Fibroblast of lung (primary cell): ENCODE measurements at regions not wholly inside any gene's neighbourhood (a gene's known extent, or its start where the extent isn't known, plus 50 kb on each side); places are given as distances from the start of the nearest gene placed in this dataset.

ENCODE experiments used
- DNase-seq, 2 donors: peaks; one replicate each; pipeline versions ENCODE4 v3.0.0 to v3.0.0-alpha.2; 2010; ENCODE audit warnings: low read depth in 2 of 2
- H2AFZ ChIP-seq: 2 replicates; pipeline ENCODE4 v1.5.1; 2012; ENCODE audit warnings: low read length, control low read depth, inconsistent platforms
- H3K27ac ChIP-seq: 2 replicates; pipeline ENCODE4 v1.5.1; 2011; ENCODE audit warnings: low read length, control low read depth; ENCODE audit not compliant: insufficient read depth
- H3K27me3 ChIP-seq: 2 replicates; pipeline ENCODE4 v1.5.1; 2011; ENCODE audit warnings: mild to moderate bottlenecking, low read length; ENCODE audit not compliant: control insufficient read depth, insufficient read depth
- H3K36me3 ChIP-seq: 2 replicates; pipeline ENCODE4 v1.5.1; 2011; ENCODE audit warnings: low read length; ENCODE audit not compliant: control insufficient read depth, insufficient read depth
- H3K4me1 ChIP-seq: 2 replicates; pipeline ENCODE4 v1.5.1; 2011; ENCODE audit warnings: low read length; ENCODE audit not compliant: control insufficient read depth, insufficient read depth; ENCODE audit errors: extremely low read depth
- H3K4me2 ChIP-seq: 2 replicates; pipeline ENCODE4 v1.5.1; 2011; ENCODE audit warnings: low read length, control low read depth; ENCODE audit not compliant: insufficient read depth; ENCODE audit errors: extremely low read depth
- H3K4me3 ChIP-seq, 4 experiments: fragments of 200-600 bp in 1 of 4; sonication (generic) in 1 of 4; replicated peaks in 1 of 4; 2 replicates each; pipeline ENCODE4 v1.5.1; 2011 to 2016; ENCODE audit warnings: low read length in 4 of 4, low read depth in 3 of 4, mild to moderate bottlenecking in 3 of 4, control low read depth in 2 of 4, inconsistent platforms in 1 of 4, mixed read lengths in 1 of 4; ENCODE audit not compliant: insufficient read depth in 1 of 4; ENCODE audit errors: control extremely low read depth in 1 of 4
- H3K79me2 ChIP-seq: 2 replicates; pipeline ENCODE4 v1.5.1; 2012; ENCODE audit warnings: mild to moderate bottlenecking, low read length, inconsistent platforms; ENCODE audit not compliant: control insufficient read depth, insufficient read depth
- H3K9ac ChIP-seq: 2 replicates; pipeline ENCODE4 v1.5.1; 2011; ENCODE audit warnings: mild to moderate bottlenecking, low read length, control low read depth; ENCODE audit not compliant: insufficient read depth
- H3K9me3 ChIP-seq: 2 replicates; pipeline ENCODE4 v1.5.1; 2012; ENCODE audit warnings: low read depth, low read length; ENCODE audit not compliant: control insufficient read depth, insufficient read depth
- H4K20me1 ChIP-seq: 2 replicates; pipeline ENCODE4 v1.5.1; 2011; ENCODE audit warnings: low read length; ENCODE audit not compliant: control insufficient read depth, insufficient read depth; ENCODE audit errors: extremely low read depth
- EZH2 ChIP-seq: IDR thresholded peaks from 2 replicates; pipeline ENCODE4 v1.5.1; 2012; ENCODE audit warnings: low read length, control low read depth, mild to moderate bottlenecking; ENCODE audit errors: missing control alignments
- TF ChIP-seq, protein P1 (sequence below), 2 donors: IDR thresholded peaks in 1 of 2; conservative IDR thresholded peaks in 1 of 2; 1 replicate in 1 of 2; 2 replicates in 1 of 2; pipeline ENCODE4 v1.5.1; 2011 to 2012; ENCODE audit warnings: low read length in 2 of 2, control low read depth in 1 of 2, inconsistent platforms in 1 of 2, low read depth in 1 of 2, mild to moderate bottlenecking in 1 of 2

DNA sequence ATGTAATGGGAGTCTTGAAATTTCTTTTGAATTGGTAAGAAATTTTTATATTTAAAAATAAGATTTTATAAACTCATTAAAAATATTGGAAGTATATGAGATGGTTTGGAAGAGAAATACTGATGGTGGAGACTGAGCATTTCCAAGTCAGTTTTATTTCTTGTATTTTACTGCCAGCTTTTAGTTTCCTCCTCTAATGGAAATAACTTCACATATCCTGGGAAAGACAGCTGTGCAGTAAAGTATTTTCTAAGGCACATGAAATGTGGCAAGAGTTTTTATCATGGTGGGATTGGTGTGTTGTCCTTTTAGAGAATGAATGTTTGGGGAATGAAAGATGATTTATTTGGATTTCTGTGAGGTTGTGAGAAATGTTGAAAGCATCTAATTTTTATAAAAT, 346.9 kb upstream of the RGS6 start:
- Histone ChIP-seq H3K4me1 (peaks cover 4% of the 10 kb centered on the region), H4K20me1 (no peaks in the 10 kb centered on the region), H3K4me3 (no peak overlapping the region), H3K9me3 (no peaks in the 10 kb centered on the region), H3K36me3 (no peaks in the 10 kb centered on the region), H3K4me2 (peak overlapping the region; percentile 18), H3K9ac (no peak overlapping the region), H3K27ac (no peak overlapping the region), H2AFZ (no peak overlapping the region), H3K27me3 (no peaks in the 10 kb centered on the region), H3K79me2 (peaks cover 5% of the 10 kb centered on the region)
- no peak for TF ChIP-seq EZH2
- TF ChIP-seq, protein P1, sequence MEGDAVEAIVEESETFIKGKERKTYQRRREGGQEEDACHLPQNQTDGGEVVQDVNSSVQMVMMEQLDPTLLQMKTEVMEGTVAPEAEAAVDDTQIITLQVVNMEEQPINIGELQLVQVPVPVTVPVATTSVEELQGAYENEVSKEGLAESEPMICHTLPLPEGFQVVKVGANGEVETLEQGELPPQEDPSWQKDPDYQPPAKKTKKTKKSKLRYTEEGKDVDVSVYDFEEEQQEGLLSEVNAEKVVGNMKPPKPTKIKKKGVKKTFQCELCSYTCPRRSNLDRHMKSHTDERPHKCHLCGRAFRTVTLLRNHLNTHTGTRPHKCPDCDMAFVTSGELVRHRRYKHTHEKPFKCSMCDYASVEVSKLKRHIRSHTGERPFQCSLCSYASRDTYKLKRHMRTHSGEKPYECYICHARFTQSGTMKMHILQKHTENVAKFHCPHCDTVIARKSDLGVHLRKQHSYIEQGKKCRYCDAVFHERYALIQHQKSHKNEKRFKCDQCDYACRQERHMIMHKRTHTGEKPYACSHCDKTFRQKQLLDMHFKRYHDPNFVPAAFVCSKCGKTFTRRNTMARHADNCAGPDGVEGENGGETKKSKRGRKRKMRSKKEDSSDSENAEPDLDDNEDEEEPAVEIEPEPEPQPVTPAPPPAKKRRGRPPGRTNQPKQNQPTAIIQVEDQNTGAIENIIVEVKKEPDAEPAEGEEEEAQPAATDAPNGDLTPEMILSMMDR (conservative IDR thresholded peaks at IDR 0.05 in 1 of 2, IDR thresholded peaks at IDR 0.05 in 1 of 2; ENCODE audit: low read depth in 1 of 2, low read length in 2 of 2), result no peak
- DNase-seq, result no peak

- H2AFZ ChIP-seq, result peak overlapping the region; percentile 35
- peaks cover 5% of the 10 kb centered on the region for H3K79me2 ChIP-seq
- DNase-seq, result peak; percentile 68 to 73
Measured at GRCh38 chr14:71586131-71586897, 345.9 kb upstream of the RGS6 start.

GRCh38 chr14:71588028-71588427, 344.2 kb upstream of the RGS6 start:
- Histone ChIP-seq H3K4me1 (peaks cover 9% of the 10 kb centered on the region), H2AFZ (no peak overlapping the region), H3K79me2 (peaks cover 5% of the 10 kb centered on the region), H3K4me3 (peak overlapping the region in 1 of 4 experiments; percentile 57), H4K20me1 (no peaks in the 10 kb centered on the region), H3K36me3 (no peaks in the 10 kb centered on the region), H3K27ac (peak overlapping the region; percentile 4), H3K27me3 (no peaks in the 10 kb centered on the region), H3K9ac (no peak overlapping the region), H3K9me3 (no peaks in the 10 kb centered on the region), H3K4me2 (no peak overlapping the region)
- peak; percentile 55 to 94 for DNase-seq
- TF ChIP-seq, protein P1 (conservative IDR thresholded peaks at IDR 0.05 in 1 of 2, IDR thresholded peaks at IDR 0.05 in 1 of 2; ENCODE audit: low read depth in 1 of 2, low read length in 2 of 2), result no peak
- TF ChIP-seq EZH2, result no peak

More at GRCh38 chr14:71586131-71586897, 345.9 kb upstream of the RGS6 start:
- Histone ChIP-seq H3K4me2 (peak overlapping the region; percentile 74), H3K36me3 (no peaks in the 10 kb centered on the region), H3K9ac (no peak overlapping the region), H4K20me1 (no peaks in the 10 kb centered on the region), H3K27me3 (no peaks in the 10 kb centered on the region), H3K4me3 (peak overlapping the region; percentile 43 to 61 (median 57)), H3K4me1 (peaks cover 4% of the 10 kb centered on the region), H3K27ac (no peak overlapping the region), H3K9me3 (no peaks in the 10 kb centered on the region)
- no peak for TF ChIP-seq EZH2
- TF ChIP-seq, protein P1 (conservative IDR thresholded peaks at IDR 0.05 in 1 of 2, IDR thresholded peaks at IDR 0.05 in 1 of 2; ENCODE audit: low read depth in 1 of 2, low read length in 2 of 2), result no peak
